Endothelial cell of umbilical vein (primary cell): ENCODE measurements at regions not wholly inside any gene's neighbourhood (a gene's known extent, or its start where the extent isn't known, plus 50 kb on each side); places are given as distances from the start of the nearest gene placed in this dataset.

Experiments
- CTCF ChIP-seq, 2 donors: IDR thresholded peaks; 1 replicate in 1 of 2; 2 replicates in 1 of 2; pipeline ENCODE4 v1.5.1; 2011; ENCODE audit warnings: low read length in 2 of 2, mild to moderate bottlenecking in 2 of 2, moderate library complexity in 2 of 2, control low read depth in 1 of 2, inconsistent platforms in 1 of 2, low read depth in 1 of 2; ENCODE audit not compliant: insufficient read depth in 1 of 2; ENCODE audit errors: extremely low read depth in 1 of 2
- MAX ChIP-seq: IDR thresholded peaks from 2 replicates; pipeline ENCODE4 v1.6.1; 2011; ENCODE audit not compliant: insufficient read depth, insufficient read length

- TF ChIP-seq CTCF (IDR thresholded peaks at IDR 0.05; ENCODE audit: extremely low read depth in 1 of 2, insufficient read depth in 1 of 2, low read depth in 1 of 2, low read length in 2 of 2): no peak
- TF ChIP-seq MAX: no peak
Observed at GRCh38 chr21:15425049-15425448, 304.7 kb upstream of the USP25 start.
